ENCODE measurements at regions not wholly inside any gene's neighbourhood (a gene's known extent, or its start where the extent isn't known, plus 50 kb on each side); places are given as distances from the start of the nearest gene placed in this dataset.

GRCh38 chr15:81814882-81815455 is 230.8 kb downstream of the MEX3B start:
- H3K27ac ChIP-seq: no peak overlapping the region
- TF ChIP-seq CTCF (conservative IDR thresholded peaks at IDR 0.05) (no peak), ZFX (IDR thresholded peaks at IDR 0.05) (no peak)

GRCh38 chr15:81813215-81813614 is 232.6 kb downstream of the MEX3B start:
- TF ChIP-seq ZFX (IDR thresholded peaks at IDR 0.05) (no peak), CTCF (conservative IDR thresholded peaks at IDR 0.05) (peak; percentile 57)
- H3K27ac ChIP-seq: no peak overlapping the region

GRCh38 chr15:81812456-81812855 is 233.4 kb downstream of the MEX3B start:
- TF ChIP-seq CTCF (conservative IDR thresholded peaks at IDR 0.05) (no peak), ZFX (IDR thresholded peaks at IDR 0.05) (no peak)
- no peak overlapping the region for H3K27ac ChIP-seq

DNA sequence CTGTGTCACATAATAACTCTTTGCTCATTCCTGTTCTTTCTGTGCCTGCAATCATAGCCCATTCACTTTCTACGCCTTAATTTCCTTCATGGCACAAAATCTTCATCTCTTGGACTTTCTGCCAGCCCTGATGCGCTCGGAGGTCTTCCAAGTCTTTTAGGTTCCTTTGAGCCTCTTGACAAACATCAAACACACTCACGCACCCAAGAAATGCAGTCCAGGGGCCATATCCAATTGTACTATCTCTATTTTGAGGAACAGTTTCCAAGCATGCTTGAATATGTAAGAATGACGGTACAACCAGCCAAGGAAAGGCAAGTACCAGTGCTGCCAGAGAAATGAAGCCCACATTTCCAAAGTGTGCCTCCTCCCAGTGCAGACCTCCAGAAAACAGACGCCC is 234.1 kb downstream of the MEX3B start:
- TF ChIP-seq ZFX (IDR thresholded peaks at IDR 0.05) (no peak), CTCF (conservative IDR thresholded peaks at IDR 0.05) (no peak)
- no peak overlapping the region for H3K27ac ChIP-seq

DNA sequence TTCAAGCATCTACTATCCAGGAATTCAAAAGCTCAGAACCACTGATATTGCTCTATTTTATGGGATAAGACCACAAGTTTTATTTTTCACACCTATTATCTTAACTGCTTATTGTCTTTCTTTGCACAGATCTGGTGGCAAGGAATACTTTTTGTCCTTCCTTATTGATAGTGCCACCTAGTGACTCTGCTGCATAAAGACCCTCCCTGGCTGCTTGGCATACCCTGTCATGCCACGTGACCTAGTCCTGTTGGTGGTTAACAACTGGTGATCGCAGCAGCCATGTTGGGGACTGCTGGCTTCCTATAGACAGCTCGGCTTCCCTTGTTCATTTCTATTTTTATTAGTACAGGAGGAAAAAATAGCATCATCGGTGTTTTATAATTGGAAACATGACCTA is 236.3 kb downstream of the MEX3B start:
- H3K27ac ChIP-seq: no peak overlapping the region
- TF ChIP-seq CTCF (conservative IDR thresholded peaks at IDR 0.05): peak; percentile 58
- TF ChIP-seq ZFX (IDR thresholded peaks at IDR 0.05): no peak

- no peak overlapping the region for H3K27ac ChIP-seq
- no peak for TF ChIP-seq ZFX (IDR thresholded peaks at IDR 0.05)
- TF ChIP-seq CTCF (conservative IDR thresholded peaks at IDR 0.05): no peak
Observed at GRCh38 chr15:81807806-81808205, 238.0 kb downstream of the MEX3B start.

- no peak overlapping the region for H3K27ac ChIP-seq
- TF ChIP-seq ZFX (IDR thresholded peaks at IDR 0.05): no peak
Observed at GRCh38 chr15:81807186-81807585, 238.6 kb downstream of the MEX3B start.

DNA sequence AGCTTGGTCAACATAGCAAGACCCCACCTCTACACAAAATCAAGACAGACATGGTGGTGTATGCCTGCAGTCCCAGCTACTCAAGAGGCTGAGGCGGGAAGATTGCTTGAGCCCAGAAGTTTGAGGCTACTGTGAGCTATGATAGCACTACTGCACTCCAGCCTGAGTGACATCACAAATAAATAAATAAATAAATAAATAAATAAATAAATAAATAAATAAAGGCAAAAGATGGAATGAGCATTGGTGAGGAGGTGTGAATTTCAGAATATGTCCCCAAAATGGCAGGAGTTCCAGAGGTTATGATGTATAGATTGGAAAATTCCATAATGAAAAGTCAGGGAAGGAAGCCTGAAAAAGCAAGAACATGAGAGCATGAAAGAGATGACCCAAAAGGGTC is 249.9 kb downstream of the MEX3B start:
- TF ChIP-seq CTCF (conservative IDR thresholded peaks at IDR 0.05): no peak
- TF ChIP-seq ZFX (IDR thresholded peaks at IDR 0.05): no peak
- H3K27ac ChIP-seq: no peak overlapping the region

Data from C4-2B (cell line).